Activated B cell treated with CpG ODN at 0.5 μM for 24 hours (primary cell): ENCODE measurements at regions not wholly inside any gene's neighbourhood (a gene's known extent, or its start where the extent isn't known, plus 50 kb on each side); places are given as distances from the start of the nearest gene placed in this dataset.

Experiments used
- ATAC-seq: fragments of 200-7000 bp; cut with Tn5 transposase; one replicate; pipeline ENCODE4 v1.10.0; 2021; ENCODE audit warnings: low read depth, mild to moderate bottlenecking, moderate library complexity
- CTCF ChIA-PET: fragments of 350-600 bp; sonication (Branson Sonifier 250); formaldehyde crosslinking; loops from one replicate; lab custom pipeline; 2021; ENCODE audit warnings: antibody characterized with exemption; lab: Charles Lee
- POLR2A ChIA-PET: fragments of 350-600 bp; sonication (Branson Sonifier 250); formaldehyde crosslinking; loops from one replicate; lab custom pipeline; 2021; ENCODE audit warnings: antibody characterized with exemption; lab: Charles Lee
- DNase-seq: peaks from one replicate; pipeline ENCODE4 v3.0.0; 2022
- H3K27ac Mint-ChIP-seq: one replicate; pipeline ENCODE4 v1.8.0; 2020; ENCODE audit warnings: mixed read lengths
- H3K27me3 Mint-ChIP-seq: one replicate; pipeline ENCODE4 v1.8.0; 2021; ENCODE audit warnings: mixed read lengths
- H3K36me3 Mint-ChIP-seq: one replicate; pipeline ENCODE4 v1.8.0; 2021; ENCODE audit warnings: low read depth, mixed read lengths
- H3K4me1 Mint-ChIP-seq: one replicate; pipeline ENCODE4 v1.8.0; 2021; ENCODE audit warnings: mixed read lengths
- H3K4me3 Mint-ChIP-seq: one replicate; pipeline ENCODE4 v1.8.0; 2020; ENCODE audit warnings: mild to moderate bottlenecking, mixed read lengths
- H3K9me3 Mint-ChIP-seq: one replicate; pipeline ENCODE4 v1.8.0; 2020; ENCODE audit warnings: mixed read lengths
- intact Hi-C: fragments of 100-400 bp; cut with micrococcal nuclease; formaldehyde crosslinking; loops from one replicate; pipeline ENCODE4 v1.15.1; 2024
- TF ChIP-seq, protein P1 (sequence below): fragments of 200-600 bp; IDR thresholded peaks from one replicate; pipeline ENCODE4 v1.8.0; 2022; ENCODE audit warnings: antibody characterized with exemption, mild to moderate bottlenecking

DNA sequence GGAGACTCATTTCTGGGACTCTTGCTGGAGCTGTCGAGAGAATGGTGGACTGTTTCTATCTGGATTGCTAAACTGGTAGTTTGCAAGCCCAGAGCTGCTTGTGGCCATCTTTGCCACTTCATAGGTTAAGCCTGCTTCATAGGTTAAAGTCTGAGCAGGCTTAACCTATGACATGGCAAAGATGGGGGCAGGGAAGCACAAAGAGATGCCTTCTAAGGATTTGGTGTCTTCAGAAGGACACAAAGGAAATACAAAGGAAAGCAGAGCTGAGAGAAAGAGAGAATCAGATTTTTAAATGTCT lies 78.4 kb upstream of the MAX start:
- peak overlapping the region; percentile 71 for H3K4me3 Mint-ChIP-seq
- POLR2A ChIA-PET: interaction anchor here (0.6 to 8.6 kb wide), 9 partner anchors 10 to 233 kb away, joined by 3 to 110 read pairs (median 5); no protein-coding TSS in a partner anchor
- TF ChIP-seq, protein P1, sequence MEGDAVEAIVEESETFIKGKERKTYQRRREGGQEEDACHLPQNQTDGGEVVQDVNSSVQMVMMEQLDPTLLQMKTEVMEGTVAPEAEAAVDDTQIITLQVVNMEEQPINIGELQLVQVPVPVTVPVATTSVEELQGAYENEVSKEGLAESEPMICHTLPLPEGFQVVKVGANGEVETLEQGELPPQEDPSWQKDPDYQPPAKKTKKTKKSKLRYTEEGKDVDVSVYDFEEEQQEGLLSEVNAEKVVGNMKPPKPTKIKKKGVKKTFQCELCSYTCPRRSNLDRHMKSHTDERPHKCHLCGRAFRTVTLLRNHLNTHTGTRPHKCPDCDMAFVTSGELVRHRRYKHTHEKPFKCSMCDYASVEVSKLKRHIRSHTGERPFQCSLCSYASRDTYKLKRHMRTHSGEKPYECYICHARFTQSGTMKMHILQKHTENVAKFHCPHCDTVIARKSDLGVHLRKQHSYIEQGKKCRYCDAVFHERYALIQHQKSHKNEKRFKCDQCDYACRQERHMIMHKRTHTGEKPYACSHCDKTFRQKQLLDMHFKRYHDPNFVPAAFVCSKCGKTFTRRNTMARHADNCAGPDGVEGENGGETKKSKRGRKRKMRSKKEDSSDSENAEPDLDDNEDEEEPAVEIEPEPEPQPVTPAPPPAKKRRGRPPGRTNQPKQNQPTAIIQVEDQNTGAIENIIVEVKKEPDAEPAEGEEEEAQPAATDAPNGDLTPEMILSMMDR: no peak

DNA sequence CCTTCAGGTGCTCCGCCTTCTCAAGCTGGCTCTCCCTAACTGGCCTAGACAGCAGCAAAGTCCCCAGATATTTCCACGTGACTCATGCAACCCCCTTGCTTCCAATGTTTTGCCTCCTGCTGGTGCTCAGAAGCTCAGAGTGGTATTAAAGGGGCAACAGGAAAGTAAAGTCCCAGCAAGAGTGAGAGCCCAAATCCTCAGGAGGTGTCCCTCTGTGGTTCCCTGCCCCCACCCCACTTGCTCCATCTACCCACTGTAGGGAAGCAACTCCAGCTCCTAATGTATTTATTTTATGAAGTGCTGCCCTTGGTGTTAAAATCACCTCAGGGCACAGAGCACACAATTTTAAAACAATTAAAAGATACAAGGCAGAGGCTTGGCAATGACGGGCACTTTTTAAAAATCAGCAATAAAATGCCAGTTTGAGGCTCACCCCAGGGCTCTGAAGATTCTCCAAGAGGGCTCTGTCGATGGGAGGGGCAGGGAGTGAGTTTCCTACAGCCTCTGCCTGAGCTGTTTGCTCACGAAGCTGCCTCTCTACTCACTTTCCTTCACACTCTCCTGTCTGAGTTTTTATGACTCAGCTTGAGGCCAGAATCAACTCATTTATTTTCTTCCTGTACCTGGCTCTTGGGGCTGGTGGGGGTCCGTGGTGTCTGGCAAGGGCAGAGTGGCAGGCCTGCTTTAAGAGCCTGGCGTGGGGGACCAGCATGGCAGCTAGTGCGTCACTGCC lies 81.9 kb upstream of the MAX start:
- intact Hi-C loops: no loop called here

More for the DNA sequence above, 78.4 kb upstream of the MAX start:
- DNase-seq (no peak), ATAC-seq (no peak)
- intact Hi-C loops: loop anchor here (1.0 kb wide), 5 partner anchors 9 to 48 kb away; no protein-coding TSS in a partner anchor
- H3K36me3 Mint-ChIP-seq: peaks cover 1% of the 10 kb centered on the region
- CTCF ChIA-PET: interaction anchor here (1.0 kb wide), 1 partner anchor 17 kb away, joined by 3 read pairs; no protein-coding TSS in a partner anchor
- no peaks in the 10 kb centered on the region for H3K27me3 Mint-ChIP-seq
- peaks cover 37% of the 10 kb centered on the region for H3K4me1 Mint-ChIP-seq
- H3K9me3 Mint-ChIP-seq: peaks cover 6% of the 10 kb centered on the region
- H3K27ac Mint-ChIP-seq: peak overlapping the region; percentile 86

DNA sequence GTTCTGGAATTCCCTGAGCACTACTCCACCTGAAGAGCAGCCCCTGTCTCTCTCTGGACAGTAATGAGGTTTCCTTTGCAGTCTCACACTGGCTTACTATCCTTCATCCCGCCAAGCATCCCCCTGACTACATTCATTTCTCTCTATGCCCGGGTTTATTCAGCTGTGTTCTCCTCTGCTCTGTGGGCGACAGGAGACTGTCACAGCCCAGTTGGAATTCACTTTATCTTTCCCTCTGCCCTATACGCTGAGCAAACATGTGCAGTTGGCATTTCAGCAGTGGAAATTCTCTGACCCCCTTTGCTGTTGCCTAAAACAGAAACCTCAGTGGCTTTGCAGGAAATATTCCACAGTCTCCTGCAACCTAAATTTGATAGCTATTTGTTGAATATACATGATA lies 83.5 kb upstream of the MAX start:
- Mint-ChIP-seq H3K9me3 (peaks cover 6% of the 10 kb centered on the region), H3K27me3 (no peaks in the 10 kb centered on the region), H3K4me3 (no peak overlapping the region), H3K36me3 (peaks cover 1% of the 10 kb centered on the region), H3K4me1 (peaks cover 20% of the 10 kb centered on the region), H3K27ac (no peak overlapping the region)
- ChIA-PET CTCF (interaction anchor here (1.6 kb wide), 1 partner anchor 21 kb away, joined by 4 read pairs; no protein-coding TSS in a partner anchor), POLR2A (interaction anchor here (0.6 to 8.6 kb wide), 5 partner anchors 9 to 165 kb away, joined by 4 to 110 read pairs (median 10); no protein-coding TSS in a partner anchor)
- DNase-seq (no peak), ATAC-seq (no peak)
- TF ChIP-seq, protein P1: no peak
- intact Hi-C loops: no loop called here

More for the DNA sequence above, 81.9 kb upstream of the MAX start:
- CTCF ChIA-PET: interaction anchor here (1.0 to 1.4 kb wide), 2 partner anchors 17 to 20 kb away, joined by 3 to 5 read pairs; no protein-coding TSS in a partner anchor
- Mint-ChIP-seq H3K4me1 (peaks cover 37% of the 10 kb centered on the region), H3K4me3 (no peak overlapping the region), H3K27me3 (no peaks in the 10 kb centered on the region), H3K9me3 (peaks cover 6% of the 10 kb centered on the region), H3K36me3 (peaks cover 1% of the 10 kb centered on the region), H3K27ac (no peak overlapping the region)
- TF ChIP-seq, protein P1: no peak
- DNase-seq: no peak
- POLR2A ChIA-PET: interaction anchor here (3.9 to 8.6 kb wide), 2 partner anchors 11 to 22 kb away, joined by 15 to 110 read pairs; no protein-coding TSS in a partner anchor
- no peak for ATAC-seq

DNA sequence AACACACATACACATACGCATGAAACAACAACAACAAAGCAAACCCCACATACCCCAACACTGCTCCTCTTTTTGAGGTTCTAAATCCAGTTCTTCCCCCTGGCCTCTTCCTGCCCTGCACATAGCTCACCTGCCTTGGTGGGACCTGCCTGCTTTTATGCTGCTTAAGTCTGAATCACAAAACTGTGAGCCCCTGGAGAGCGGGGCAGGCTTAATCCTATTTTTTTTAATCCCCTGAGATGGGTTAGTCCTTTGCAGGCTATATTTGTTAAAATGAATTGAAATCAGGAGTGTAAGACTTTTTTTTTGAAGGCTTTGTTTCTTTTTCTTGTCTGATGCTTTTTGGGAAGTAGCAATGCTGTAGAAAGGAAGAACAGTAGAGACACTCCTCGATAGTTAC lies 84.6 kb upstream of the MAX start:
- intact Hi-C loops: no loop called here

More for the DNA sequence above, 84.6 kb upstream of the MAX start:
- peaks cover 1% of the 10 kb centered on the region for H3K36me3 Mint-ChIP-seq
- H3K4me1 Mint-ChIP-seq: peaks cover 14% of the 10 kb centered on the region
- peaks cover 6% of the 10 kb centered on the region for H3K9me3 Mint-ChIP-seq
- ATAC-seq (no peak), DNase-seq (no peak)
- H3K27ac Mint-ChIP-seq: no peak overlapping the region
- no peaks in the 10 kb centered on the region for H3K27me3 Mint-ChIP-seq
- H3K4me3 Mint-ChIP-seq: no peak overlapping the region
- CTCF ChIA-PET: interaction anchor here (0.9 to 1.6 kb wide), 2 partner anchors 18 to 23 kb away, joined by 3 to 4 read pairs; no protein-coding TSS in a partner anchor
- POLR2A ChIA-PET: interaction anchor here (1.3 to 8.6 kb wide), 4 partner anchors 8 to 20 kb away, joined by 5 to 110 read pairs (median 12); no protein-coding TSS in a partner anchor
- TF ChIP-seq, protein P1: no peak
